ENCODE measurements at regions not wholly inside any gene's neighbourhood (a gene's known extent, or its start where the extent isn't known, plus 50 kb on each side); places are given as distances from the start of the nearest gene placed in this dataset.

- H3K27me3 ChIP-seq (ENCODE audit: insufficient read depth), result no peaks in the 10 kb centered on the region
- peaks cover 4% of the 10 kb centered on the region for H3K27me3 Mint-ChIP-seq (ENCODE audit: insufficient read depth, low read depth, poor library complexity)
- no peak overlapping the region for H3K4me3 Mint-ChIP-seq
- no peaks in the 10 kb centered on the region; the same call in 1 of the 2 replicates for H3K9me2 ChIP-seq (ENCODE audit: insufficient read depth)
- peaks cover 14% of the 10 kb centered on the region for H3K4me1 Mint-ChIP-seq
- peaks cover 14% of the 10 kb centered on the region for H3K4me1 ChIP-seq (ENCODE audit: insufficient read depth)
- no peak overlapping the region for H3K4me3 ChIP-seq
- H3K36me3 ChIP-seq (ENCODE audit: insufficient read depth), result no peaks in the 10 kb centered on the region
- peak; percentile 34 to 41; a peak in 3 of 4 replicates for TF ChIP-seq CTCF (conservative IDR thresholded peaks at IDR 0.05; ENCODE audit: low read depth in 2 of 2)
- TF ChIP-seq ZNF331 (CRISPR knock-in tag; IDR thresholded peaks at IDR 0.05; ENCODE audit: low read depth), result no peak
- no peaks in the 10 kb centered on the region for H3K36me3 Mint-ChIP-seq (ENCODE audit: low read depth)
- no peaks in the 10 kb centered on the region for H3F3A ChIP-seq (replicated peaks; ENCODE audit: low read depth)
- H2AFZ ChIP-seq, result 0 out of 2 replicates have a peak overlapping the region, but pooled peaks have one; percentile 23
- no peak overlapping the region for H3K27ac Mint-ChIP-seq
- no peaks in the 10 kb centered on the region for H3K9me3 Mint-ChIP-seq
- H3K79me2 ChIP-seq (replicated peaks; ENCODE audit: insufficient read depth), result no peaks in the 10 kb centered on the region
- no peak overlapping the region for H3K4me2 ChIP-seq
- ATAC-seq (peak; percentile 75), DNase-seq (ENCODE audit: low spot score) (no peak)
- H4K20me1 ChIP-seq (replicated peaks; ENCODE audit: insufficient read depth), result no peaks in the 10 kb centered on the region
- H3K27ac ChIP-seq (ENCODE audit: low read depth), result no peak overlapping the region
These were observed 298.7 kb upstream of the KCNN2 start for GRCh38 chr5:114062932-114063867.

- Histone ChIP-seq H3K27ac (ENCODE audit: low read depth) (no peak overlapping the region), H3K4me2 (no peak overlapping the region), H3K9me2 (ENCODE audit: insufficient read depth) (no peaks in the 10 kb centered on the region; the same call in 1 of the 2 replicates), H3K79me2 (replicated peaks; ENCODE audit: insufficient read depth) (no peaks in the 10 kb centered on the region), H3F3A (replicated peaks; ENCODE audit: low read depth) (no peaks in the 10 kb centered on the region), H3K4me3 (no peak overlapping the region), H3K36me3 (ENCODE audit: insufficient read depth) (no peaks in the 10 kb centered on the region), H4K20me1 (replicated peaks; ENCODE audit: insufficient read depth) (no peaks in the 10 kb centered on the region), H3K4me1 (ENCODE audit: insufficient read depth) (peaks cover 26% of the 10 kb centered on the region), H3K27me3 (ENCODE audit: insufficient read depth) (no peaks in the 10 kb centered on the region), H2AFZ (peak overlapping the region; percentile 50; the same call in 1 of the 2 replicates)
- ATAC-seq (no peak), DNase-seq (ENCODE audit: low spot score) (no peak)
- no peak overlapping the region for H3K4me3 Mint-ChIP-seq
- peaks cover 6% of the 10 kb centered on the region for H3K27me3 Mint-ChIP-seq (ENCODE audit: insufficient read depth, low read depth, poor library complexity)
- peaks cover 22% of the 10 kb centered on the region for H3K4me1 Mint-ChIP-seq
- H3K36me3 Mint-ChIP-seq (ENCODE audit: low read depth), result no peaks in the 10 kb centered on the region
- H3K27ac Mint-ChIP-seq, result no peak overlapping the region
- no peaks in the 10 kb centered on the region for H3K9me3 Mint-ChIP-seq
- TF ChIP-seq EZH2phosphoT487 (IDR thresholded peaks at IDR 0.05; ENCODE audit: unreplicated experiment), result no peak
- no peak for TF ChIP-seq STAT1 (IDR thresholded peaks at IDR 0.05; ENCODE audit: unreplicated experiment)
- no peak for TF ChIP-seq ETS1 (IDR thresholded peaks at IDR 0.05)
- TF ChIP-seq POLR2AphosphoS5 (IDR thresholded peaks at IDR 0.05; ENCODE audit: low read depth), result no peak
- no peak for TF ChIP-seq CREB1 (CRISPR knock-in tag; IDR thresholded peaks at IDR 0.05; ENCODE audit: low read depth)
- TF ChIP-seq REST (IDR thresholded peaks at IDR 0.05; ENCODE audit: unreplicated experiment), result no peak
- no peak for TF ChIP-seq NANOG (IDR thresholded peaks at IDR 0.05; ENCODE audit: borderline replicate concordance)
- TF ChIP-seq CTCF (conservative IDR thresholded peaks at IDR 0.05; ENCODE audit: low read depth in 2 of 2), result no peak
- no peak for TF ChIP-seq ZNF114 (CRISPR knock-in tag; IDR thresholded peaks at IDR 0.05)
These were observed 296.0 kb upstream of the KCNN2 start for GRCh38 chr5:114065912-114066311.
